ENCODE measurements at regions not wholly inside any gene's neighbourhood (a gene's known extent, or its start where the extent isn't known, plus 50 kb on each side); places are given as distances from the start of the nearest gene placed in this dataset.

DNA sequence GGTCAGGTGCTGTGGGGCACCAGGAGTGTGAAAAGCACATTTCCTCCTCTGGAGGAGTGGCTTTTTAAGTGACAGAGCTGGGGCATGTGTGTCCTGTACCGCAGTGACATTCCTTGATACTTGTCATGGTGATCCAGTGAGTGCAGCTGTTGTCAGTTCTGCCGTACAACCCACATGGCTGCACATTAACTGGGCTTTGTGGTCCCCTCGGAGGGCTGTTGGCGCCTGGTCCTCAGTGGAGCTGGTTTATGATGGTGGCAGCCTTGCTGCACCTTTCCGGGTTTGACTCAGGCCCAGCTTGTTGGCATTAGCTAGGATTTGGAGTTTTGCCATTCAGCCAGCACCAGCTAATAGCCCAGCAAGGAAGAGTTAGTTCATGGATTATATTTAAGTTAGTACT is 77.0 kb downstream of the SLC25A47 start:
- no peak for DNase-seq

DNA sequence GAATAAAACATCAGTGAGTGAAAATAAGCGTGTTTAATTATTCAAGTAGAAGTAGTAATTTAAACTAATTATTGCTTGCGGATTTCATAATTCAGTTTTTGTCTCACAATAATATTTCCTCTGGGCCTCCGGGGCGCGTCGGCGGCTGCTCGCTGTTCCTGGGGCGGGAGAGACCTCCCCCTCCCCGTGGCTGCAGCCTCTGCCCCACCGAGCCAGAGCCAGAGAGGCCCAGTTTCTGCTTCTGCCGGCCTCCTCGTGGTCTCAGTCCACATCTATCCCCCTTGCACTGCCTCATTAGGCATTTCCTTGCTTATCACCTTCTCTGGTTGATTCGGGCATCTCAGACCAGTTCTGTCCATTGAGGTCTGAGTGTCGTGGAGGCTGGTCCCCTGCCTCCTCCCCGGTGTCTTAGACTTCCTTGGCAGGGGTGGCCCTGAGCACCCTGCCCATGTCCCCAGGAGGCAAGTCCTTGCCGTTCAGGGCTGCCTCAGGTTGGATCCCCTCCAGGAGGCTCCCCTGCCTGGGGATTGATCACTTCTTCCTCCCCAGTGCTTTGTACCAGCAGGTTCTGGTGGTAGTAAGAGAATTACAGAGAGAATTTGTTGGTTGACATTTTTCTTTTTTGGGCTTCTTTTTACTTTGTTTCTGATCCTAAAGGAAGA is 78.0 kb downstream of the SLC25A47 start:
- no peak for DNase-seq

DNA sequence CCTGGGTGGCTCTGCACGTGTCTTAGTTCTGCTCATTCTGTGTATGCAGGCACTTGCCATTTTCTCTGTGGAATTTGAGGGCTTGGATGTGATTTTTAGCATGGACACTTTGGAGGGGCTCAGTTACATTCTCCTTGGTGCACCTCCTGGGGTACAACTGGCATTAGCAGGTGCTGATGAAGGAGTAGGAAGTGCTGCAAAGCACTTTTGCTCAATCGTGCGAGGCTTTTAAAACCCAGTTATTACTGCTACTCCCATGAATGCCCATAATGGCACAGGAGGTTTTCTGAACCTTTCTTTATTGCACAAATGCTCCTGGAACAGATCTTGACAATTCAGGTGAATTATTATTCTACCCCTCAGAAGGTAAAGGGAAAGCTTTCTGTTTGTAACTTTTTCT is 78.7 kb downstream of the SLC25A47 start:
- DNase-seq, result no peak

DNA sequence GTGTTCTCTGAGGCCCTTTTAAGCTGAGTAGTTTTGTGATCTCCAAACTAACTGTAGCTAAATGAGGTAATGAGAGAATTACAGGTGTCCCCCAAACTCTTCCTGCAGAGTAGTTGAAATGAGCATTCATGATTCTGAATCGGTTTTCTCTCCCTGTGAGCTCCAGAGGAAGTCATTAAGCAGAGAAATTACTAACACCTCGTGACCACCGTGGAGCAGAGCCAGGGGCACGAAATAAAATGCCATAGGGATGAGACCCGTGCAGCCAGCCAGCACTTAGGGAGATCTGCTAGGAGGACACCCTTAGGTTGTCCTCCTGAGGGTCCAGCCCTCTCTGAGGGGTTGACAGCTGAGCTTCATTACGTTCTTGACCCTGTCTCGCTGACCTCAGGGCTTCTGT is 79.5 kb downstream of the SLC25A47 start:
- DNase-seq, result no peak

DNA sequence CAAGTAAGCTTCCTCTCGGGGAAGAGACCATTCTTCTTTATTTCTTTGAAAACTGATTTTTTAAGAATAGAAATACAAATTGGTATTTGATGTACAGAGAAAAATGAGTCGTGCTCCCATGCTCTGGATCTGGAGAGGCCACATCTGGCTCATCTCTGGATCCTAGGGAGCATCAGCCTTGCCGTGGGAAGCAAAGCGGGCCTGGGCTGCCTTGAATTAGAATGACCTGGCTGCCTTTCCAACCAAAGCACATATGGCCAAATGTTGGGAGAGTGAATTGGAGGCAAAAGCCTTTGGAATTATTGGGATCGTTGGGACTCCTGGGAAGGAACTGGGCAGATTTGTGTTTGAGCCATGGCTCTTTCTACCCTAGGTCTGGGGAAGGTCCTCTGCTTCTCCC is 80.0 kb downstream of the SLC25A47 start:
- no peak for DNase-seq

DNA sequence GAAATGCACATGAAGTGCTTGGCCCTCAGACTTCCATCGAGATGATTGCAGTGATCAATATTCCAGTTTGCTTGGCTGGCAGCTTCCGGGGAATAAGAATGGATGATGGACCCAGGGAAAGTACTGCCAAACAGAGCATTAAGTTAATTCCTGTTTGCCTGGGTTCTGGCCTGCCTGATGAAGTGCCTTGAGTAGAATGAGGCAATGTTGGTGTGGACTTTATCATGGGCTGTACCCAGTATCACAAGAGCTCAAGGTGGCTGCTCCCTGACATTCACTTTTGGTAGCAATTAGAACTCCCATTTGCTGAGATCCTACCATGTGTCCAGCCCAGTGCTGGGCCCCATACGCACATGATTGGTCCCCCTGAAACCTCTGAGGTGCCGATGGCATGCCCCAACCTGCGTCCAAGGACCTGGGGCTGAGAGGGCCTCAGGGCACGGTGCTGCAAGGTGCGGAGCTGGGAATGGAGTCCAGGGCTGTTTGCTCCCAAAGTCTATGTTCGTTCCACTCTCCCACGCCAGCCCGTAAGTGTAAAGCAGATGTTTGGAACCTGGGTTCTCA is 80.7 kb downstream of the SLC25A47 start:
- no peak for DNase-seq

DNA sequence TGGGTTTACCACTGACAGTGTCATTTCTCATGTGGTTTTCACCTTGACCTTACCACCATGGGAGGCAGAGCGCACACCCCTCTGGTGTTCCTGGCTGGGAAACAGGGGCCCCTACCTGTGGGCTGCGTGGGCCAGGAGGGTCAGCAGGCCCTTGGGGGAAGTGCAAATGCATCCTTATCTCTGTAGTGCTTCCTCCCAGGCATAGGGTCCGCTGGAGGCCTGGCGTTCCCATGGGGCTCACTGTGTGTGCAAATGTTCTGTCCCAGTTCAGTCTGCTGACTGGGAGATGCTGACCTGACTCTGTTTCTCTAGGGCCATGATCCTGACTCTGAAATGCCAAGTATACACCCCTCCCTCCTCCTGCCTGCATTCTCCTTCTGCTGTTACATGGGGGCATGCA is 81.3 kb downstream of the SLC25A47 start:
- no peak for DNase-seq

DNA sequence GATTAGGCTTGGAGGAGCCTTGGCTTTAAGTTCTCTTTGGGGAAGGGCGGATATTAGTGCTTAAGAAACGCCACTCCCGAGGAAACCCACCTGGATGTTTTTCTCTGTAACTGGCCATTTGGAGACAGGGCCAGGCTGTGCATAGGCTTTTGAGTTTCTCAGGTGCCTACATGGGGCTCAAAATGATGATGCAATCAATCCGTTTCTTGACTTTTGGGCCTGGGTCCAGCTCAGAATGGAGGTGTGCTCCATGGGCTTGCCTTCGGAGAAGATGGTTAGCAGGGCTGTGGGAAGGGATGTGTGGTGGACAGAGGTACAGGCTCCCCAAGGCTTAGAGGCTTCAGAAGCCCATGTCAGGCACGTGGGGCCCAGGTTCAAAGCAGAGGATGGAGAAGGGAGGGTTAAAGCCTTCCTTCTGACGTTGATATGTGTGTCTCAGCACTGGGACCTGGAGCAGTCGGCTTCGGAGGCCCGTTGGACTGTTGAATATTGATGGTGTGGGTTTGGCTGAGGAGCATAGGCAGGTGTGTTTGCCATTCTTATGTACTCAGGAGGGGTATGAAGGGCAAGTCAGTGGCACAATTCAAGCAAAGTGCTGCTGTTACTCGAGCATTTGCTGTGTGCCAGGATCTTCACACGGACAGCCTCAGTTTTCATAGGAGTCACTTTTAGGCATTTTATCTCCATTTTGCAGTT is 82.8 kb downstream of the SLC25A47 start:
- no peak for DNase-seq

DNA sequence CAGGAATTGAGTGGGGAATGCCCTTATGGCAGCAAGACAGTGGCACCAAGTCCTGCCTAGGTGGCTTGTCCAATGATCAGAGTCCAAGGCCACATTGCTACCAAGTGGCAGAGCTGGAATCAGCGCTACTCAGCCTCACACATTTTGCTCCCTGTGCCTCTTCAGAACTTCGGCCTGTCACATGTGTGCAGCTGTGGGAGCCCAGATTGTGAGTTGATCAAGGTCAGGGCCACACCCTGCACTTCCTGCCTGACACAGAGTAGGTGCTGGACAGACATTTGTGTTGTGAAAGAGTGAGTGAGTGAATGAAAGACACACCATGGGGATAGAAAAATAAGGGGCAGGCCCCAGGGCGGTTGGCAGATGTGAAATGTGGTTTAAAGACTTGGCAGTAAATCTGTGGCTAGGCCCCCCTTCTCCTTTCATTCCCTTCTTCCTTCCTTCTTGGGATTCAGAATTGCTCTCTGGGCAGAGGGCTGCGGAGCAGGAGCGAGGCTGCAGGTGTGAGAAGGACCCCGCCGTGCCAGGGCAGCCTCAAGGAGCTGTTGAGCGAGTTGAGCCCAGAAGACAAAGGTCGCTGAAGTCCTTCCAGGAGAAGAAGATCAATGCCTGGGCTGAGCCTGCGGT is 83.5 kb downstream of the SLC25A47 start:
- no peak for DNase-seq

DNA sequence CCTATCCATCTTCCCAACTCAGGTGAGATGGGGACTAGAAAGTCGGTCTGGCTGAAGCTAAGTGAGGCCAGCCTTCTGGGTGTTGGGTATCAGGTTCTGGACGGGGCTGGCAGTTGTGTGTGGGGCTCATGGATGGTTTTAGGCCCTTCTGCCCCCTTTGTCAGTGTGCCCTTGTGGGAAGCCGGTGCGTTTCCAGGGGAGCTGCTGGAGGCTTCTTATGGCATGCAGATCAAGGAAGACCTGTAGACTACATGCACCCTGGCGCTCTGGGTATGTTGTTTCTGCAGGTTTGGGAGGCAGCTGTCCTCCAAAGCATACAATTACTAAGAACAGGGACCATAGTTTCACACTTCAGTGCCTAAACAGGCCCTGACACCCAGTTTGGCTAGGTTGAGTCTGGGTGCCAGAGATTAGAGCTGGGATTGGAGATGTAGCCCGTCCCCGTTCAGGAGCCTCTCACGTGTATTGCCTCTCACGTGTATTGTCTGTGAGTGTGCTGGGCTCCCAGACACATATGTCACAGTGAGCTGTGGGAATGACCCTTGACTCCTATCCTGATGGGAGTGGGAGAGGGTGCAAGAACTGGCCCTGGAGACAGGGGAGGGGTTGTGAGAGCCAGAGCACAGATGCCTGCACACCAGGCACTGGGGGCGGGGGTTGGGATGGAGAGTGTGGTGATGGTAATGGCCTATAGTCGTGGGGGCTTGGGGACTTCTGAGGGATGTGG is 84.4 kb downstream of the SLC25A47 start:
- DNase-seq, result no peak

DNA sequence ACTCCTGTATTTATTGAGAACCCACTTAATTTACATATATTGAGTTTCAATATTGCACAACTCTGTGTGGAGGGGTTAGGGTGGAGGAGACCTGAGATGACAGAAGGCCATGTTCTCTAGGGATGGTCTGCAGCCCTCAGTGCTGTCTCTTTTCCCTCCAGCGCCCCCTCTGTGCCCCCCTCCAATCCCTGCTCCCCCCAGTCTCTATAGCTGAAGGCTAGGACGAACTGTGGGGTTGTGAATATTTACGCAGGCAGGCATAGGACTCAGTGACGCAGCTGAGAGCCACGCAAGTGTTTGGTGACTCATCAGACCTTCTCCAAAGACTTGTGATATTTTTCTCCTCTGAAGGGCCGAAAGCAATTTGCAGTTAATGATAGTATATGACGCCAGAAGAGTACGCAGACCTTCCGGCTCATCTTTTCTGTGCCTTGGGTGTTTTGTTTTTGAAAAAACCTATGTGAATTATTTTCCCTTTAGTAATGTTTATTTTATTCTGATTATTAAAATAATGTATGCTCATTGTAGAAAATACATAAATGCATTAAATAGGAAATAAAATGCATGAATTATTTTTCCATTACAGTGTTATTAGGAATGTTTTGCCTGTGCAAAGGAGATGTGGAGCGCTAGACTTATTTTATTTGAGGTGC is 85.3 kb downstream of the SLC25A47 start:
- no peak for DNase-seq

DNA sequence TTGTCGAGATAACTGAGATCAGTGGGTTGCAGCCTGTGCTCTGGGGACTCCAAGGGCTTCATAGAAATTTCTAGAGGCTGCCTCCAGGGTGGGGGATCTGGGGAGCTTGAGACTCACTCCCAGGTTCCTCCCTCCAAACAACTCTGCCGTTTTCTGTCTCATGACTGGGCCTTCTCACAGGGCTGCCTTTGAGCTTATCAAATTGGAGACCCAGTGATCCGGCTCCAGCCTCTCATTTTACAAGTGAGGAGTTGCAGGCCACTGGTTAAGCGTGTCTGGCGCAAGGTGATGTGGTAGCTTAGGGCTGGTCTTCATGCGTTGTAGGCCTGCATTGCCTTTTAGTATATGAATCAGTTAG is 85.8 kb downstream of the SLC25A47 start:
- DNase-seq, result no peak

DNA sequence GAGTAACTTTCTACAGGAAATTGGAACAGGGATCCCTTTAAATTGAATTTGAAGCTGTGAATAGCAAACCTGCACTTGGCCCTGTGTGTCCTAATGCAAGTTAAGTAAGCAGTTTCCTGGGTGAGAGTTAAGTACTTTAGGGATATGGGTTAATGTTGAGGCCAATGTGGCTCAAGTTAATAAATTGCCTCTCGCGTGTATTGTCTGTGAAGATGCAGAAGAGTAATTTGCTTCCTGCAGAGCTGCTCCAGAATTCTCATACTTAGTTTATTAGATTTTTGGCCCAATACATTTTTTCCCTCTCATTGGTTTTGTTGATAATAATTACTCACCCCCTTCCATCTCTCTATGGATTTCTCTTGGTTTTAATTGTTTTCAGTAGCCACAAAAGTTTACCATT is 86.5 kb downstream of the SLC25A47 start:
- no peak for DNase-seq

DNA sequence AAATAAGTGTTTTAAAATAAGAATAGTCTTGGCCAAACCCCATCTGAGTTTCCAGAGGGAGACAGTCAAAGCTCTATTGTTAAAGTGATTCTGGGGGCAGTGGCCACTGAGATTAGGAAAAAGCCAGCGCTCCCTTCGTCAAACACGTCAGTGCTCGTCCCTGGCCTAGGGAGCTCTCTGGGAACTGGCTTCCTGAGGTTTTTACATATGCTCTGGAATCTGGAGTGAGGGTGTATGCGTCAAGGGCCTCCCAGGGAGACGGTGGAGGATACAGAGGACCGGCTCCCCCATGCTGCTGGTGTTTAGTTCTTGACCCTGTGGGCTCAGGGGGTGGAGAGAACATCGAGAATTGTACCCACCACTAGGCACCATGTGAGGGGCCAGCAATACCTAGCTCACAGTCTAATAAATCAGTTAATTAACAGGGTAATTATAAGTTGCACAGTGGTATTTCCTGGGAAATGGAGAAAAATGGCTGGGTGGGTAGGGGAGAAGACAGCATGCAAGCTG is 87.0 kb downstream of the SLC25A47 start:
- DNase-seq, result no peak

DNA sequence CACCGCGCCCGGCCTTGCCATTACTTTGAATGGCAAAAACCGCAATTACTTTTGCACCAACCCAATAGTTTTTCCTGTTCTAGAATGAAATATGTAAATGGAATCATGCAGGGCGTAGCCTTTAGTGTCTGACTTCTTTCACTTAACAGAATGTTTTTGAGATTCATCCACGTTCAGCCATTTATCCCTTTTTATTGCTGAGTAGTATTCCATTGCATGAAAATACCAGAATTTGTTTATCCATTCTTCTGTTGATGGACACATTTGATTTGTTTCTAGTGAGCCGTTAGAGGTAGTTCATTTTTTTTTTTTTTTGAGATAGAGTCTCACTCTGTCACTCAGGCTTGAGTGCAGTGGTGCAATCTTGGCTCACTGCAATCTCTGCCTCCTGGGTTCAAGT is 90.6 kb downstream of the SLC25A47 start:
- no peak for DNase-seq

DNA sequence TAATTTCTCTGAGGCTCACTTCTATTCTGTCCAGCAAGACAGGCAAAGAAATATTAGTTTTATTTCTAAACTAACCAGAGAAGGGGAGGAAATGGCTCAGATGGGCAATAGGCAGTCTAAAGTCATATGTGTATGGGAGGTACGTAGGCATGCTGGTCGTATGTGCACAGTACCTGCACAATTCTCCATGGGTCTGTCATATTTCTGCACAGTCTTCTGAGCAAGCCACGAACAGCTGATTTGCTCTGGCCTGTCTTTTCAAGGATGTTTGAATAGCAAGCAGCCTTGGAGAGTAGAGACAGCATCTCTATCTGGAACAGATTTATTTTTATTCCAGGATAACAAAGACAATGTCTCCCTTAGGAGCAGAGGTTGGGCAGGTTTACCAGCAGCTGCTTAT is 92.1 kb downstream of the SLC25A47 start:
- DNase-seq, result no peak

DNA sequence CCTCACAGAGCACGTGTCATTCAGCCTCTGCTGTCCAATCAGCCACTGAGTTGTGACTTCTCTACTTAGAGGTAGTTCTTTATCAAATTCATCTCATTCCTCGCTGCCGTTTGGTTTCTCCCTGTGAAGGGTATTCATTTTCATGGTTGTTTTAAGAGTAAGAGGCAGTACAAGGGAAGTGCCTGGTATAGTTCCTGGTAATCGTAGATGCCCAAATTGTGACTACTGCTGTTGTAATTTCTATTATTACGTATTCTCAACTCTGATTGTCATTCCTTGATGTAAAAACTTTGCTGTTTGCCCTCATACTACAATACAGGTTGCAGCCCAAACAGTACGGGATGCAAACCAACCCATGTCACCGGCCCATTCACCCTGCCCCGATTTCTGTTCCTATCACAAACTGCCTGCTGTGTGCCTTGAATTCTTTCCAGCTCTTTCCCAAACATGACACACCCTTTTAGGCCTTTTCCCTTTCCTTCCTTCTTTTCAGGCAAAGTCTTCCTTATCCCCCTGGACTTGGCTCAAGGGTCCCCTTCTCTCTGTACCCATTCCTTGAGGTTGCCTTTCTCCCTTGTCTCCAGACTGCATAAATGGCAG is 93.0 kb downstream of the SLC25A47 start:
- no peak for DNase-seq

DNA sequence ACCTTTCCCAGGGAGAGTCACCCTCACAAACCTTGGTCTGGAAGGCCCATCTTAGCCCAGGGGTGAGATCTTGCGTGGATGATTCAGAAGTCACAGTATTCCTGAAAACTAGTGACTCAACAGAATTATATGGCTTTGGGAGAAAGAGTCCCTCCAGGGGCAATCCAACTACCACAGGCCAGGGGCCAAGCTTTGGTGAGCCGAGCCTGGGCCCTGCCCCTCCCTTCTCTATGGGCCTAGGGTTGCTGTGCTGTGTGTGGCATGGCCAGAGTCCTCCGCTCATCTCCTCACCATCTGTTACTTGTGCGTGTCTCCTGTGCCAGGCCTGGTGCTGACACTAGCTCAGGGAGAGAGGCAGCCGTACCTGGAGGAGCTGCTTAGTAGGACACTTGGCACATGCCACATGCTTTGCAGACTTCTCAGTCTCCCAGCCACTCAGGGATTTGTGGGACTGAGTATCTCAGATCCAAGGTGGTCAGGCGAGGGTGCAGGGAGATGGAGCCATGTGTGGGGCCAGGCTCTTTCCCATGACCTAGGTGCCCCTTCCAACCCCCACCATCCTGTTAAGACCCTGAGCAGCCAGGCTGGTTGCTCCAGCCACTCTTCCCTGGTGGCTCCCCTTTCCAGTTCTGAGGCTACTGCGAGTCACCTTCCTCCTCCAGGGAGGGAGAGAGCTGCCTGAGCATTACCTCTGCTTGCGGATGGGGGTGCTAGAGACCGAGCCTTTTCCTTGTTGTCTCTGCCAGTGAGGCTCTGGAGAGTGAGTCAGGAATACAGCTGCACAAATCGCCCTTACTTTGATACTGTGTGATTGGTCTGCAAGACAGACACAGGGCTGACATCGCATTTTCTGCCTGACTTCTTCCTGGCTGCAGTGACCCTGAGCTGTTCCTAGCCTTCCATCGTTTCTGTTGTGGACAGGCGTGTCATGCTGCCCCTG is 94.1 kb downstream of the SLC25A47 start:
- DNase-seq, result peak in 1 of 2 experiments; percentile 81

DNA sequence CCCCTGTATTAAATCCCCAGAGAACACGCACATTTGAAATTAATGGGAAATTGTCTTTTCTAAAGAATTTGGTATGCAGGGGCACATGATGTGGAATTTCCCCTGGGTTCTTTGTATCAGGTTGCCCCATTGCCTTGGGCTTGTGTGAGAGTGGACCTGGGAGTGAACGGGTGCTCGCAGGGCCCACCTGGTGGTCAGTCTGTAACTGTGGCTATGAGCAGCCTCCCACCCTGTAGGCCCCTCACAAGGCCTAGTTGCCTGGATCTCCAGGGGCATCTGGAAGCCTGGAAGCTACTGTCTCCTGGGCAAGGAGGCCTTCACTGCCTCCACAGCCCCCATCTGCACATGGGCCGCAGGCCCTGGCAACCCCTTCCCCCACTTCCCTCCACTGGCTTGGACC is 96.7 kb downstream of the SLC25A47 start:
- DNase-seq, result peak in 1 of 2 experiments; percentile 43

DNA sequence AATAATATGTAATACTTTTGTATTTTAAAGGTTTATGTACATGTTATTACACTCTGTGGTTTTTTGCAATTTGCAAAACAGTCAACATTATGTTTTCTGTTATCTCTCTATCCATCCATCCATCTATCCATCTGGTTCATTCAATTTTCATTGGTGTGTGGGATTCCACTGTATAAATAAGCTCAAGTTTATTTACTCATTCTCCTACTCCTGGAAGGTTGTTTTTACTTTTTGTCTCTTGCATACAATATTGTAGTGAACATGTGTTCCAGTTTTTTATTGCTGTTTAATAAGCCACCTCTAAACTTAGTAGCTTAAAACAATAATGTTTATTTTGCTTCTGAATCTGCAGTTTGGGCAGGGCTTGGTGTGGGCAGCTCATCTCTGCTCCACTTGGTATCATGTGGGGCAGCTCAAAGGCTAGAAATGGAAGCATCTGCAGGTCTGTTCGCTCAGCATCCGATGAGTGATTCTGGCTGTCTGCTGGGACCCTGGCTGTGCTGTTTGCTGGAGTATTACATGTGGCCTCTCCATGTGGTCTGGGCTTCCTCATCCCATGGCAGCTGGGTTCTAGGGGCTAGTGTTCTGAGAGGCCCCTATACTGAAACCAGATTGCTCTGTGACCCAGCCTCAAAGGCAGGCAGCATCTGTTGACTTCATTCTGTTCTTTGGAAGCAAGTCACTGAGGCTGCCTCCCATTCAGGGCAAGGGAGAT is 98.8 kb downstream of the SLC25A47 start:
- DNase-seq, result peak in 1 of 2 experiments; percentile 65

Data from NCI-H524 (cell line).